AG04450 (cell line): ENCODE measurements at regions not wholly inside any gene's neighbourhood (a gene's known extent, or its start where the extent isn't known, plus 50 kb on each side); places are given as distances from the start of the nearest gene placed in this dataset.

Experiments
- CTCF ChIA-PET: fragments of 300-600, 350-600 bp; formaldehyde crosslinking; extraction: SDS; loops from one replicate; lab custom pipeline; 2022; ENCODE audit warnings: antibody characterized with exemption, inconsistent platforms; lab: Charles Lee
- POLR2A ChIA-PET: fragments of 350-600 bp; formaldehyde crosslinking; extraction: SDS; loops from one replicate; lab custom pipeline; 2021; ENCODE audit warnings: antibody characterized with exemption, inconsistent platforms; lab: Yijun Ruan, JAX
- DNase-seq: peaks from one replicate; pipeline ENCODE4 v3.0.0-alpha.2; 2011; ENCODE audit warnings: low read depth, low spot score
- H3K27ac ChIP-seq: one replicate; pipeline ENCODE4 v1.5.1; 2012; ENCODE audit warnings: low read depth, low read length, control low read depth
- H3K27me3 ChIP-seq: one replicate; pipeline ENCODE4 v1.6.0; 2012; ENCODE audit warnings: low read length; ENCODE audit not compliant: control insufficient read depth, insufficient read depth
- H3K4me3 ChIP-seq: 2 replicates; pipeline ENCODE4 v1.5.1; 2011; ENCODE audit warnings: mild to moderate bottlenecking, low read depth, low read length, control low read depth
- H3K9me3 ChIP-seq: 2 replicates; pipeline ENCODE4 v1.5.1; 2012; ENCODE audit warnings: low read length; ENCODE audit not compliant: control insufficient read depth, insufficient read depth
- CTCF ChIP-seq: IDR thresholded peaks from 2 replicates; pipeline ENCODE4 v1.5.1; 2011; ENCODE audit warnings: low read depth, low read length, control low read depth, inconsistent platforms

- Histone ChIP-seq H3K4me3 (no peak overlapping the region), H3K9me3 (peaks cover 28% of the 10 kb centered on the region), H3K27ac (no peak overlapping the region), H3K27me3 (no peaks in the 10 kb centered on the region)
- TF ChIP-seq CTCF: no peak
- no peak for DNase-seq
- CTCF ChIA-PET: no interaction called here
- POLR2A ChIA-PET: no interaction called here
Measured at GRCh38 chr20:48006036-48006833, 221.0 kb upstream of the SULF2 start.

- ChIA-PET POLR2A (no interaction called here), CTCF (no interaction called here)
- peaks cover 28% of the 10 kb centered on the region for H3K9me3 ChIP-seq
- no peak for DNase-seq
- no peak for TF ChIP-seq CTCF
- H3K27ac ChIP-seq: no peak overlapping the region
- no peak overlapping the region for H3K4me3 ChIP-seq
- no peaks in the 10 kb centered on the region for H3K27me3 ChIP-seq
Measured at GRCh38 chr20:48003021-48003420, 217.7 kb upstream of the SULF2 start.

- peaks cover 28% of the 10 kb centered on the region for H3K9me3 ChIP-seq
- no peak for DNase-seq
- CTCF ChIA-PET: no interaction called here
- POLR2A ChIA-PET: no interaction called here
- H3K4me3 ChIP-seq: no peak overlapping the region
- H3K27me3 ChIP-seq: no peaks in the 10 kb centered on the region
- H3K27ac ChIP-seq: no peak overlapping the region
- TF ChIP-seq CTCF: no peak
Measured at GRCh38 chr20:48002517-48002970, 217.3 kb upstream of the SULF2 start.

GRCh38 chr20:47999166-47999565, 213.9 kb upstream of the SULF2 start:
- Histone ChIP-seq H3K9me3 (peaks cover under 1% of the 10 kb centered on the region), H3K4me3 (no peak overlapping the region), H3K27me3 (no peaks in the 10 kb centered on the region), H3K27ac (no peak overlapping the region)
- CTCF ChIA-PET: no interaction called here
- no peak for TF ChIP-seq CTCF
- DNase-seq: no peak
- POLR2A ChIA-PET: no interaction called here

- no peaks in the 10 kb centered on the region for H3K27me3 ChIP-seq
- DNase-seq: no peak
- no peak overlapping the region for H3K27ac ChIP-seq
- POLR2A ChIA-PET: no interaction called here
- CTCF ChIA-PET: interaction anchor here (1.2 kb wide), 1 partner anchor 622 kb away, joined by 3 read pairs; no protein-coding TSS in a partner anchor
- no peak overlapping the region for H3K4me3 ChIP-seq
- no peaks in the 10 kb centered on the region; the same call in 1 of the 2 replicates for H3K9me3 ChIP-seq
- TF ChIP-seq CTCF: no peak
Measured at GRCh38 chr20:47998736-47999135, 213.5 kb upstream of the SULF2 start.
